DOHH2 (cell line): ENCODE measurements at regions not wholly inside any gene's neighbourhood (a gene's known extent, or its start where the extent isn't known, plus 50 kb on each side); places are given as distances from the start of the nearest gene placed in this dataset.

ENCODE experiments used
- CTCF ChIP-seq: fragments of 200-600 bp; sonication (generic); IDR thresholded peaks from one replicate; pipeline ENCODE4 v1.5.1; 2014; ENCODE audit warnings: antibody characterized with exemption, mild to moderate bottlenecking, low read depth, low read length; ENCODE audit not compliant: poor library complexity, severe bottlenecking
- EZH2phosphoT487 ChIP-seq: fragments of 200-600 bp; sonication (generic); IDR thresholded peaks from 2 replicates; pipeline ENCODE4 v1.6.1; 2017; ENCODE audit warnings: borderline replicate concordance, mild to moderate bottlenecking, antibody characterized with exemption, low read length, moderate library complexity, mixed read lengths

GRCh38 chr4:3836406-3836755 is 70.2 kb downstream of the ADRA2C start:
- TF ChIP-seq CTCF (no peak), EZH2phosphoT487 (no peak)
